ENCODE measurements at regions not wholly inside any gene's neighbourhood (a gene's known extent, or its start where the extent isn't known, plus 50 kb on each side); places are given as distances from the start of the nearest gene placed in this dataset.

DNA sequence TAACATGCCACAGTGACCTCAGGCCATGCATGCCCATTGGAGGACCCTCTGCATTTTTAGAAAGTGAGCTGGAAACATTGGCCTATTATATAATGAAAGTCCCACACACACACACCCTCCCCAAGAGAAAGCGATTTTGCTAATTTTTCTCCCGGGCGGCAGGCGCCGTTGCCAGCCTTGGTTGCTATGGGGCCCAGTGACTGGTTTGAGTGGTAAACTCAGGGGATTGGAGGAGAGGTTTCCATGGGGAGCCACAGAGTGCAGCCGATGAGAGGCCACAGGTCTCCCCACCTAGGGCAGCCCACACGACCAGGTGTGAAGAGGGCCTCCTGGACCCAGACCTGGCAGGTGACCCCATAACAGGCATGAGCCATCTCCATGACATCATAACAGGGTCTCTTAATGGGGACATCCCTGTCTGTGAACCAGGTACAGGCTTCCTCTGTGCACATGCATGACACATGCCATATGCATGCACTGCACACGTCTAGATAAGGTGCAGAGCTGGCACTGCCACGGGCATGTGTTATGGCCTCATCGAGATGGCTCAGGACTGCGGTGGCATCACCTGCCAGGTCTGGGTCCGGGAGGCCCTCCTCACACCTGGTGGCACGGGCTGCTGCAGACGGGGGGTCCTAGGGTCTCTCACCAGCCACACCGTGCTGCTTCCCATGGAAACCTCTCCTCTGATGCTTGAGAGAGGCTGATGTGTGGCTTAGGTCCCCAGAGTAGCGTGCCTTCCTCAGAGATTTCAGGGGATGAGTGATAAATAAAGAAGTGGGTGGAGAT, 144.1 kb downstream of the RBFOX3 start:
- CTCF ChIA-PET = no interaction called here
- DNase-seq = no peak
- no peaks in the 10 kb centered on the region for H3K9me3 Mint-ChIP-seq
- H3K4me3 Mint-ChIP-seq = no peak overlapping the region
- H3K4me1 Mint-ChIP-seq = no peaks in the 10 kb centered on the region
- no peaks in the 10 kb centered on the region for H3K36me3 Mint-ChIP-seq
- no peak overlapping the region for H3K27ac Mint-ChIP-seq
- peaks cover 7% of the 10 kb centered on the region for H3K27me3 Mint-ChIP-seq

- H3K9me3 Mint-ChIP-seq = no peaks in the 10 kb centered on the region
- H3K4me3 Mint-ChIP-seq = no peak overlapping the region
- H3K27me3 Mint-ChIP-seq = peaks cover 7% of the 10 kb centered on the region
- no peaks in the 10 kb centered on the region for H3K4me1 Mint-ChIP-seq
- DNase-seq = no peak
- no peaks in the 10 kb centered on the region for H3K36me3 Mint-ChIP-seq
- CTCF ChIA-PET = no interaction called here
- no peak overlapping the region for H3K27ac Mint-ChIP-seq
Measured at GRCh38 chr17:79465681-79466025, 145.2 kb downstream of the RBFOX3 start.

DNA sequence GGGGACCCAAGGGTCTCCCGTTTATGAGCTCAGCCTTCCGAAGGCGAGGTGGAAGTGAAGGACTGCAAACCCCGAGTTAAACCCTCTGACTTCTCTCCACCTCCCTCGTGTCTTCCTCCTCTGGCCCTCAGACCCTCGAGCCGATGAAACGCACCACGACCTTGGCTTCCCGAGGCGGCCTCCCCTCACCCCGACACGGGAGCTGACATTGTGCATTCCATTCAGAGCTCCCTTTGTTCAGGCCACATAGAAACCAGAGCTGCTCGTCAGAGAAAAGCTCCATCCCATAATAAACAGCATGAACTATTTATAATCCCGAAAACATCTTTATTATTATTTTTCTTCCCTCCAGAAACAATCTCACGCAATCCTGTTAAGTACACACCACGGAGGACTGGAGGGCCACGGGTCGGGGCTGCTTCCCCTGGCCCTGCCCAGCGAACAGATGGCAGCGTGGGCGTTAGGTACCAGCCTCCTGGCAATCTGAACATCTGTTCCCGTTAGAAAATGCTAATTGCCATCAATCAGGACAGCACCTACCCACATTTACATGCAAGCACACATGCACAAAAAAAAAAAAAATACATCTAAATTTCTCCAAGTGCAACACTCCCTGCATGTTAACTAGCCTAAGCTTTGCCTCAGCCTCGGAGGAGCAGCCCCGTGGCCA, 145.7 kb downstream of the RBFOX3 start:
- Mint-ChIP-seq H3K4me1 (no peaks in the 10 kb centered on the region), H3K36me3 (no peaks in the 10 kb centered on the region), H3K9me3 (no peaks in the 10 kb centered on the region), H3K4me3 (no peak overlapping the region), H3K27ac (no peak overlapping the region), H3K27me3 (peaks cover 10% of the 10 kb centered on the region)
- no peak for DNase-seq
- CTCF ChIA-PET = no interaction called here

DNA sequence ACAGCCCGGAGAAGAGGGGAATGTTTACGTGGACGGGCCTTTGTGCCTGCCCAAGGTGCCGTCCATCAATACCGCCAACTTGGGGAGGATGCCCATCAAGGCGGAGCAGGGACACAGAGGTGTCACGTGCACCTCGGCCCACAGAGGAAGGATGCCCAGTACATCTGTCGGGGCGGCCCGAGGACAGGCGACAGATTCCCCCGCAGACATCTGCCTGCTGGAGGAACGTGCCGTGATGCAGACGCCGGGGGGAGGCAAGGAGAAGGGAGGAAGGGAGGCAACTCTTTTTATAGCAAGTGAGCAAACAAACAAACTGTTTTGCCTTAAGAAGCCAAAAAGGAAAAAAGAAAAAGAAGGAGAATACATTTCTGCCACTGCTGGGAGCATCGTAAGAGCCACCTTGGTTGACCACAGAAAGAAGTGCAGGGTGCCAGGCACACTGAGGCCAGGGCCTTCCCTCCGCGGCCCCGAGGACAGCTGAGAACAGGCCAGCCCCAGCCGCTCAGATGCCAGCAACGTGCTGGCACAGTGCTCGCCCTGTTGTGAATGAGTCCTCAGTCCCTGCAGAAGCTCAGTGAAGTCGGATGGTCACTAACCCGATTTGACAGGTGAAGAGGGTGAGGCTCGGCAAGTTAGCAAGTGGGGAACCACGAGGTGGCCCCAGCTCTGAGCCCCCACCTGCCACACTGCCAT, 146.4 kb downstream of the RBFOX3 start:
- no peak overlapping the region for H3K27ac Mint-ChIP-seq
- H3K36me3 Mint-ChIP-seq = no peaks in the 10 kb centered on the region
- no peaks in the 10 kb centered on the region for H3K4me1 Mint-ChIP-seq
- no peaks in the 10 kb centered on the region for H3K9me3 Mint-ChIP-seq
- H3K4me3 Mint-ChIP-seq = no peak overlapping the region
- H3K27me3 Mint-ChIP-seq = peaks cover 11% of the 10 kb centered on the region
- CTCF ChIA-PET = no interaction called here
- no peak for DNase-seq

- no peaks in the 10 kb centered on the region for H3K36me3 Mint-ChIP-seq
- H3K4me3 Mint-ChIP-seq = no peak overlapping the region
- no peaks in the 10 kb centered on the region for H3K4me1 Mint-ChIP-seq
- H3K27ac Mint-ChIP-seq = no peak overlapping the region
- CTCF ChIA-PET = no interaction called here
- H3K27me3 Mint-ChIP-seq = peaks cover 16% of the 10 kb centered on the region
- no peak for DNase-seq
- H3K9me3 Mint-ChIP-seq = no peaks in the 10 kb centered on the region
Measured at GRCh38 chr17:79463421-79464317, 147.2 kb downstream of the RBFOX3 start.

DNA sequence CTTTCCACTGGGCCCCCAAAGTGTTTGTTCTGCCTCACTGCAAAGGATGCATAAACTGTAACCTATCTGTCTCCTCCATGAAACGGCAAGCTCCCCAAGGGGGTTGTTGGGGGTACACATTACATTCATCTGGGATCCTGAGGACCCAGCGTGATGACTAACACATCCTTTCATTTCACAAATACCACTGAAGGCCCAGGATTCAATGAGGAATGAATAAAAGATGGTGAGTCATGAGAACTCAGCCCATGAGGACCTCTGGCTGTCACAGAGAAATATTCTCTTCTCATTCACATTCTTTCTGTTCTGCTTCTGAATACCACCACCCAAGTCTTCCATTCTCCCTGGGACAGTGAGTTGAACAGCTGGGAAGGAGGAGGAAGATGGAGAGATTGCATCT, 149.8 kb downstream of the RBFOX3 start:
- H3K27ac Mint-ChIP-seq = no peak overlapping the region
- peaks cover 16% of the 10 kb centered on the region for H3K27me3 Mint-ChIP-seq
- H3K4me3 Mint-ChIP-seq = no peak overlapping the region
- H3K4me1 Mint-ChIP-seq = no peaks in the 10 kb centered on the region
- DNase-seq = no peak
- H3K9me3 Mint-ChIP-seq = no peaks in the 10 kb centered on the region
- CTCF ChIA-PET = no interaction called here
- no peaks in the 10 kb centered on the region for H3K36me3 Mint-ChIP-seq

DNA sequence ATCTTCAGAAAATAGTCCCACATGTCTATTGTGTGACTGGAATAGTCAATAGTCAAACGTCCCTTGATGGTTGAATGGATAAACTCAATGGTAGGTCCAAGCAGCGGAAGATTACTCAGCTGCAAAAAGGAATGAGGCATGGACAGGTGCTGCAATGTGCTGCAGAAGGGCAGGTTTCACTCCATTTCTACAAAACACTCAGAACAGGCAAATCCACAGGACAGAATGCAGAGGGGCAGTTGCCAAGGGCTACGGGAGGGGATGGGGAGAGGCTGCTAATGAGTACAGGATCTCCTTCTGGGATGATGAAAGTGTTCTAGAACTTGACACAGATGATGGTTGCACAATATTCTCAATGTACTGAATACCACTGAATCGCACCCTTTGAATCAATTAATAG, 151.0 kb downstream of the RBFOX3 start:
- CTCF ChIA-PET = no interaction called here
- H3K9me3 Mint-ChIP-seq = no peaks in the 10 kb centered on the region
- DNase-seq = no peak
- peaks cover 13% of the 10 kb centered on the region for H3K27me3 Mint-ChIP-seq
- no peak overlapping the region for H3K27ac Mint-ChIP-seq
- H3K4me1 Mint-ChIP-seq = no peaks in the 10 kb centered on the region
- H3K36me3 Mint-ChIP-seq = no peaks in the 10 kb centered on the region
- no peak overlapping the region for H3K4me3 Mint-ChIP-seq

DNA sequence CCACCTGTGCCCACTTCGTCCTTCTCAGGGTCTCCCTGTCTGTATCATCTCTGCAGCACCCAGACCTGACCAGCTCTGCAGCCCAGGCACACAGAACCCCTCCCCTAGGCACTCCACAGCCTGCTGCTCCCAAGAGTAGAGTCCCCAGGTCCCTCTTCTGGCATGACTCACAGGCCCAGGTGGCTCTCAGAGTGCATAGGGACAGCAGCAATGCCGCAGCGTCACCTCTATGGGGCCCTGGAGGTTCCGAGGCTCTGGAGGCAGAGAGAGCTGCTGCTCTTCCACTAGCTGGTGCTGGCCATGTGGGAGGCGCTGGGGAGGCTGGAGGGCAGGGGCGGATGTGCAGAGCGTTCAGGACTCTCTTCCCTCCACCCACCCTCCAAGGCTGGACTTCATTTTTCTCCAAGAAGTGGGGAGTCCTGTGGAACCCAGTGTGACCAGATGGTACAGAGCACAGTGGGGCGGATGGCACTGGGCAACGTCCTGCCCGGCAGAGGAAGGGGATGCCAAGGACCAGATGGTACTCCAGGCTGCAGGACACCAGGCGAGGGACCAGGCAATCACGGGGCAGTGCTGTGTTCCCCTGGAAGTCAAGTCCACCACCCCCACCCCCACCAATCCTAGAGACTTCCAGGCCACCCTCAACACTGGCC, 151.7 kb downstream of the RBFOX3 start:
- Mint-ChIP-seq H3K27ac (no peak overlapping the region), H3K4me1 (no peaks in the 10 kb centered on the region), H3K4me3 (no peak overlapping the region), H3K36me3 (no peaks in the 10 kb centered on the region), H3K27me3 (peaks cover 12% of the 10 kb centered on the region), H3K9me3 (no peaks in the 10 kb centered on the region)
- CTCF ChIA-PET = no interaction called here
- no peak for DNase-seq

DNA sequence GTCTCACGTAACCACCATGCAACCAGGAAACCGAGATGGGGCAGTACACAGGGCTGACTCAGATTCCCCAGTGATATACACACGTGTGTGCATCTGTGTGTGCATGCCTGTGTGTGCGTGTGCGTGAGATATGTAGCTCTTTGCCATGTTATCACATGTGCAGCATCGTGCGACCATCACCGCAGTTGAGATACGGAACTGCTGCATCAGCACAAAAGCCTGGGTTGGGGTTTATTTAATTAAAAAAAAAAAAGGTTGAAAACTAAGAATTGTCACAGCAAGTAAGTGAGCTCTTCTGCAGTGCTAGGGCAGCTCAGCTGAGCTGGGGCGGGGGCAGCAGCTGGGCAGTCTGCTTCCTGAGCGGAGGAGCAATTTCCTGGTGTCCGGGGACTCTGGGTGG, 152.5 kb downstream of the RBFOX3 start:
- no peak for DNase-seq
- H3K27ac Mint-ChIP-seq = no peak overlapping the region
- CTCF ChIA-PET = no interaction called here
- H3K36me3 Mint-ChIP-seq = no peaks in the 10 kb centered on the region
- H3K4me3 Mint-ChIP-seq = no peak overlapping the region
- H3K9me3 Mint-ChIP-seq = no peaks in the 10 kb centered on the region
- H3K27me3 Mint-ChIP-seq = peaks cover 12% of the 10 kb centered on the region
- H3K4me1 Mint-ChIP-seq = no peaks in the 10 kb centered on the region

- Mint-ChIP-seq H3K4me3 (no peak overlapping the region), H3K27ac (no peak overlapping the region), H3K27me3 (peaks cover 12% of the 10 kb centered on the region), H3K36me3 (no peaks in the 10 kb centered on the region), H3K4me1 (no peaks in the 10 kb centered on the region), H3K9me3 (no peaks in the 10 kb centered on the region)
- CTCF ChIA-PET = no interaction called here
- DNase-seq = no peak
Measured at GRCh38 chr17:79457889-79458288, 153.0 kb downstream of the RBFOX3 start.

GRCh38 chr17:79457376-79457775, 153.5 kb downstream of the RBFOX3 start:
- no peaks in the 10 kb centered on the region for H3K4me1 Mint-ChIP-seq
- H3K9me3 Mint-ChIP-seq = no peaks in the 10 kb centered on the region
- H3K27me3 Mint-ChIP-seq = peaks cover 12% of the 10 kb centered on the region
- H3K36me3 Mint-ChIP-seq = no peaks in the 10 kb centered on the region
- H3K27ac Mint-ChIP-seq = no peak overlapping the region
- no peak overlapping the region for H3K4me3 Mint-ChIP-seq
- CTCF ChIA-PET = no interaction called here
- DNase-seq = no peak

- Mint-ChIP-seq H3K4me3 (no peak overlapping the region), H3K27me3 (peaks cover 12% of the 10 kb centered on the region), H3K27ac (no peak overlapping the region), H3K36me3 (no peaks in the 10 kb centered on the region), H3K9me3 (no peaks in the 10 kb centered on the region), H3K4me1 (no peaks in the 10 kb centered on the region)
- no peak for DNase-seq
- CTCF ChIA-PET = no interaction called here
Measured at GRCh38 chr17:79455636-79456035, 155.2 kb downstream of the RBFOX3 start.

DNA sequence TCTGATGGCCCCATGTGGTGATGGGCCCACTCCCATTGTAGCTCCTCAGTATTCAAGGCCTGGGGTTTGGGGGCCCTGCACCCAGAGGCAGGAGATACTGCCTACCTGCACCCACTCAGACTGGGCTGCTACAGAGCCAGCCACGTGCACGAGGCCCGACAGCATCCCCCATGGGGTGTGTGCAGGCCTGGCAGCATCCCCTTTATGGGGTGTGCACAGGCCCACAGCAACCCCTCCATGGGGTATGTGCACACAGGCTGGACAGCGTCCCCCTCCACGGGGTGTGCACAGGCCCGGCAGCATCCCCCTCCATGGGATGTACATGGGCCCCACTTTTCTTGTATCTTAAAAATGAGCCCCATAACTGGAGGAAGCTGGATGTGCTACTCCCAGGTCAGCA, 156.0 kb downstream of the RBFOX3 start:
- Mint-ChIP-seq H3K4me1 (no peaks in the 10 kb centered on the region), H3K27me3 (peaks cover 8% of the 10 kb centered on the region)
- CTCF ChIA-PET = no interaction called here

GRCh38 chr17:79453481-79453880, 157.4 kb downstream of the RBFOX3 start:
- no peaks in the 10 kb centered on the region for H3K36me3 Mint-ChIP-seq
- no peak for DNase-seq
- H3K4me1 Mint-ChIP-seq = no peaks in the 10 kb centered on the region
- H3K4me3 Mint-ChIP-seq = no peak overlapping the region
- H3K27ac Mint-ChIP-seq = no peak overlapping the region
- no peaks in the 10 kb centered on the region for H3K9me3 Mint-ChIP-seq
- peaks cover 12% of the 10 kb centered on the region for H3K27me3 Mint-ChIP-seq
- CTCF ChIA-PET = no interaction called here

More for the DNA sequence above, 156.0 kb downstream of the RBFOX3 start:
- no peaks in the 10 kb centered on the region for H3K9me3 Mint-ChIP-seq
- DNase-seq = no peak
- H3K4me3 Mint-ChIP-seq = no peak overlapping the region
- no peak overlapping the region for H3K27ac Mint-ChIP-seq
- H3K36me3 Mint-ChIP-seq = no peaks in the 10 kb centered on the region
